RWPE1 (cell line): ENCODE measurements at regions not wholly inside any gene's neighbourhood (a gene's known extent, or its start where the extent isn't known, plus 50 kb on each side); places are given as distances from the start of the nearest gene placed in this dataset.
"Not testable (repeated sequence)": the region's sequence is repeated elsewhere in the genome, so short reads cannot be mapped to it uniquely, and the experiment has no call there.

ENCODE experiments used
- CTCF ChIA-PET: fragments of 350-600 bp; sonication (Branson Sonifier 250); formaldehyde crosslinking; extraction: SDS; loops from one replicate; lab custom pipeline; 2021; lab: Yijun Ruan, JAX
- POLR2A ChIA-PET: fragments of 400-600 bp; formaldehyde crosslinking; extraction: SDS; loops from one replicate; lab custom pipeline; 2020; ENCODE audit warnings: antibody characterized with exemption; ENCODE audit not compliant: low non-redundant PET; lab: Yijun Ruan, JAX
- DNase-seq: peaks from one replicate; pipeline ENCODE4 v3.0.0; 2012; ENCODE audit warnings: low spot score
- H3K27ac ChIP-seq: fragments of 450-650 bp; 2 replicates; pipeline ENCODE4 v1.5.1; 2017

GRCh38 chr21:5090132-5091079 lies 5431.0 kb upstream of the TPTE start:
- H3K27ac ChIP-seq, CTCF ChIA-PET, POLR2A ChIA-PET, DNase-seq: not testable (repeated sequence)

GRCh38 chr21:5091274-5091673 lies 5430.1 kb upstream of the TPTE start:
- DNase-seq, H3K27ac ChIP-seq, POLR2A ChIA-PET, CTCF ChIA-PET: not testable (repeated sequence)

GRCh38 chr21:5095628-5096027 lies 5425.8 kb upstream of the TPTE start:
- H3K27ac ChIP-seq, POLR2A ChIA-PET, DNase-seq, CTCF ChIA-PET: not testable (repeated sequence)

GRCh38 chr21:5098010-5098743 lies 5423.2 kb upstream of the TPTE start:
- H3K27ac ChIP-seq, DNase-seq, POLR2A ChIA-PET, CTCF ChIA-PET: not testable (repeated sequence)

GRCh38 chr21:5100604-5101174 lies 5420.7 kb upstream of the TPTE start:
- DNase-seq, H3K27ac ChIP-seq, CTCF ChIA-PET, POLR2A ChIA-PET: not testable (repeated sequence)

GRCh38 chr21:5101749-5102148 lies 5419.6 kb upstream of the TPTE start:
- POLR2A ChIA-PET, H3K27ac ChIP-seq, CTCF ChIA-PET, DNase-seq: not testable (repeated sequence)

GRCh38 chr21:5103880-5104561 lies 5417.4 kb upstream of the TPTE start:
- H3K27ac ChIP-seq, CTCF ChIA-PET, DNase-seq, POLR2A ChIA-PET: not testable (repeated sequence)

GRCh38 chr21:5104562-5104928 lies 5416.8 kb upstream of the TPTE start:
- DNase-seq, CTCF ChIA-PET, H3K27ac ChIP-seq, POLR2A ChIA-PET: not testable (repeated sequence)

- POLR2A ChIA-PET, H3K27ac ChIP-seq, CTCF ChIA-PET, DNase-seq: not testable (repeated sequence)
These were observed 5415.3 kb upstream of the TPTE start for GRCh38 chr21:5105939-5106708.

GRCh38 chr21:5106767-5107464 lies 5414.5 kb upstream of the TPTE start:
- CTCF ChIA-PET, DNase-seq, POLR2A ChIA-PET: not testable (repeated sequence)
- peak overlapping the region; percentile 46; the same call in 1 of the 2 replicates for H3K27ac ChIP-seq

GRCh38 chr21:5107637-5108036 lies 5413.7 kb upstream of the TPTE start:
- CTCF ChIA-PET, DNase-seq, POLR2A ChIA-PET, H3K27ac ChIP-seq: not testable (repeated sequence)

GRCh38 chr21:5108048-5108775 lies 5413.2 kb upstream of the TPTE start:
- H3K27ac ChIP-seq, DNase-seq, POLR2A ChIA-PET, CTCF ChIA-PET: not testable (repeated sequence)

- POLR2A ChIA-PET, H3K27ac ChIP-seq, DNase-seq, CTCF ChIA-PET: not testable (repeated sequence)
These were observed 5410.2 kb upstream of the TPTE start for GRCh38 chr21:5111197-5111596.

GRCh38 chr21:5113092-5113491 lies 5408.3 kb upstream of the TPTE start:
- POLR2A ChIA-PET, H3K27ac ChIP-seq, CTCF ChIA-PET: not testable (repeated sequence)

GRCh38 chr21:5114468-5114867 lies 5406.9 kb upstream of the TPTE start:
- H3K27ac ChIP-seq, DNase-seq, CTCF ChIA-PET: not testable (repeated sequence)
- POLR2A ChIA-PET, result interaction anchor here (0.6 kb wide), 1 partner anchor 84 kb away, joined by 7 read pairs; no protein-coding TSS in a partner anchor

More at GRCh38 chr21:5113092-5113491, 5408.3 kb upstream of the TPTE start:
- DNase-seq, result not testable (repeated sequence)
